ENCODE measurements at regions not wholly inside any gene's neighbourhood (a gene's known extent, or its start where the extent isn't known, plus 50 kb on each side); places are given as distances from the start of the nearest gene placed in this dataset.

DNA sequence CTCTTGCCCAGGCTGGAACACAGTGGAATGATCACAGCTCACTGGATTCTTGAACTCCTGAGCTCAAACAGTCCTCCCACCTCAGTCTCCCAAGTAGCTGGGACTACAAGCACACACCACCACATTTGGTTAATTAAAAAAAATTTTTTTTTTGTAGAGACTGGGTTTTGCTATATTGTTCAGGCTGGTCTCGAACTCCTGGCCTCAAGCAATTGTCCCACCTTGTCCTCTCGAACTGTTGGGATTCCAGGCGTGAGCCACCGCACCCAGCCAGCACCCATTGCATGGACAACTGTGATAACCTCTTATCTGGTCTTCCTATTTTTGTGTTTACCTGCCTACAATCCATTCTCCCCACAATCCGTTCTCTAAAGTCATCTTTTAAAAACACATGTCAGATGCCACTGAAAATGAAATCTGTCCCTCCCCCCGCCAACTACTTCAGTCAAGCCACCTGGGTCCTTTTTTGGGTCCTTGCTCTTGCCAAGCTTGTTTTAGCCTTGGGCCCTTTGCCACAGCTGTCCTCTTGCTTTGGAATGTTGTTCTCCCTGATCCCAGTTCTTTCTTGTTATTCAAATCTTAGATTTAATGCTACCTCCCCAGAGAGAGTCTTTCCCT, 250.5 kb downstream of the PIK3R1 start:
- no peak for TF ChIP-seq POLR2AphosphoS5 (IDR thresholded peaks at IDR 0.05)
- TF ChIP-seq EP300 (IDR thresholded peaks at IDR 0.05): no peak
- Histone ChIP-seq H3K4me1 (no peaks in the 10 kb centered on the region), H3K36me3 (no peaks in the 10 kb centered on the region), H3K27ac (replicated peaks in 1 of 4) (no peak overlapping the region), H3K4me3 (no peak overlapping the region), H3K27me3 (no peaks in the 10 kb centered on the region), H3K9me3 (no peaks in the 10 kb centered on the region)
- intact Hi-C loops (cut with DNase I): no loop called here
- 87% methylated on average over 6 of the region's 6 CpGs for WGBS
- DNase-seq (ENCODE audit: extremely low spot score): no peak

DNA sequence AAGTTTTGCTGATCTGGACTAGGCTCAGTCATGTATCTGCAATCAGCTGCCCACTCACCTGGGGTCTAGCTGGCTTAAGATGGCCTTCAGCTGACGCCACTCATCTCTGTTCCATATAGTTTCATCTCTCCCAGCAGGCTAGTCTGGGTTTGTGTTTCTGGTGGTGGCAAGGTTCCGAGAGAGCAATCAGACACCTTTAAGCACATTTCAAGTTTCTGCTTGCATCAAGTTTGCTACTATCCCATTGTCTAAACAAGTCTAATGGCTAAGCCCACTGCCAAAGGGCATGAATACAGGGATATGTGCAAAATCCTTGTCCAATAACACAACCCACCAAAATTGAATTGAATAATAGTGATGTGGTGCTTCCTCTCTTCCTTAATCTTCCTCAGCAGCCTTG, 251.7 kb downstream of the PIK3R1 start:
- TF ChIP-seq EP300 (IDR thresholded peaks at IDR 0.05) (no peak), POLR2A (IDR thresholded peaks at IDR 0.05; ENCODE audit: low read depth) (no peak), POLR2AphosphoS5 (IDR thresholded peaks at IDR 0.05) (no peak)
- TF ChIP-seq, protein P1, sequence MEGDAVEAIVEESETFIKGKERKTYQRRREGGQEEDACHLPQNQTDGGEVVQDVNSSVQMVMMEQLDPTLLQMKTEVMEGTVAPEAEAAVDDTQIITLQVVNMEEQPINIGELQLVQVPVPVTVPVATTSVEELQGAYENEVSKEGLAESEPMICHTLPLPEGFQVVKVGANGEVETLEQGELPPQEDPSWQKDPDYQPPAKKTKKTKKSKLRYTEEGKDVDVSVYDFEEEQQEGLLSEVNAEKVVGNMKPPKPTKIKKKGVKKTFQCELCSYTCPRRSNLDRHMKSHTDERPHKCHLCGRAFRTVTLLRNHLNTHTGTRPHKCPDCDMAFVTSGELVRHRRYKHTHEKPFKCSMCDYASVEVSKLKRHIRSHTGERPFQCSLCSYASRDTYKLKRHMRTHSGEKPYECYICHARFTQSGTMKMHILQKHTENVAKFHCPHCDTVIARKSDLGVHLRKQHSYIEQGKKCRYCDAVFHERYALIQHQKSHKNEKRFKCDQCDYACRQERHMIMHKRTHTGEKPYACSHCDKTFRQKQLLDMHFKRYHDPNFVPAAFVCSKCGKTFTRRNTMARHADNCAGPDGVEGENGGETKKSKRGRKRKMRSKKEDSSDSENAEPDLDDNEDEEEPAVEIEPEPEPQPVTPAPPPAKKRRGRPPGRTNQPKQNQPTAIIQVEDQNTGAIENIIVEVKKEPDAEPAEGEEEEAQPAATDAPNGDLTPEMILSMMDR (IDR thresholded peaks at IDR 0.05): no peak
- Histone ChIP-seq H3K9me3 (no peaks in the 10 kb centered on the region), H3K4me3 (no peak overlapping the region), H3K36me3 (no peaks in the 10 kb centered on the region), H3K27me3 (no peaks in the 10 kb centered on the region), H3K4me1 (no peaks in the 10 kb centered on the region), H3K27ac (replicated peaks in 1 of 4) (no peak overlapping the region)
- DNase-seq (ENCODE audit: extremely low spot score): no peak
- intact Hi-C loops (cut with DNase I): no loop called here
- WGBS: 89% methylated on average over 2 of the region's 2 CpGs

DNA sequence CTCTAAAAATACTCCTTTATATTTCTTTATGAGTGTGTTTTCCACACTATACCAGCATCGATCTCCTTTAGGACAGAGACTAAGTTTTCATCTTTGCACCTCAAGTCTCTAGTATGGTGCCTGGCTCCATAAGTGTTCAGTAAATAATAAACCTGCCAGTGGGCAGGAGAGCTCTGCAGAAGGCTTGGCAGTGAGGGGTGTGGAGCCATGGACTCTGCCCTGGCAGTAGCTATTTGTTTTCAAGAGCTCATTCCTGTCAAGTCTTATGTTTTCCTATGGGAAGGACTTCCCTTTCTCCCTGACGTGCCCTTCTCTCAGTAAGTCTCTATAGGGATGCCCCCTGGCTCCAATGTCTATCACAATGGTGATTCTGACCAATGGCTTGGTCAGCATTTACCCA, 252.2 kb downstream of the PIK3R1 start:
- H3K4me1 ChIP-seq: no peaks in the 10 kb centered on the region
- H3K9me3 ChIP-seq: no peaks in the 10 kb centered on the region
- TF ChIP-seq, protein P1 (IDR thresholded peaks at IDR 0.05): no peak
- no peak for TF ChIP-seq EP300 (IDR thresholded peaks at IDR 0.05)
- no peak for TF ChIP-seq POLR2A (IDR thresholded peaks at IDR 0.05; ENCODE audit: low read depth)
- no peak for TF ChIP-seq POLR2AphosphoS5 (IDR thresholded peaks at IDR 0.05)
- DNase-seq (ENCODE audit: extremely low spot score): no peak
- H3K36me3 ChIP-seq: no peaks in the 10 kb centered on the region
- no peak overlapping the region for H3K4me3 ChIP-seq
- no peak overlapping the region for H3K27ac ChIP-seq (replicated peaks in 1 of 4)
- intact Hi-C loops (cut with DNase I): no loop called here
- WGBS: 100% methylated on average over 2 of the region's 2 CpGs
- no peaks in the 10 kb centered on the region for H3K27me3 ChIP-seq

DNA sequence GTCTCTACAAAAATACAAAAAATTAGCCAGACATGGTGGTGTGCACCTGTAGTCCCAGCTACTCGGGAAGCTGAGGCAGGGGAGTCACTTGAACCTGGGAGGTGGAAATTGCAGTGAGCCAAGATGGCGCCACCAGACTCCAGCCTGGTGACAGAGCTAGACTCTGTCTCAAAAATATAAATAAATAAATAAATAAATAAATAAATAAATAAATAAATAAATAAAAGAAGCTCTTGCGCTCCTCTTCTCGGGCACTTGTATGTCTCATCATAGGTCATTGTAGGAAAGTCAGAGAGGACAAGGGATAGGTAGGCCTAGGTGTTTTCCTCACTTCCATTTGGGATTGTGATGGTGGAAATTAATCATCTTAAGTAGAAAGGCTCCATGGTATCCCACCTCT, 252.8 kb downstream of the PIK3R1 start:
- Histone ChIP-seq H3K27ac (replicated peaks in 1 of 4) (no peak overlapping the region), H3K9me3 (no peaks in the 10 kb centered on the region), H3K4me3 (no peak overlapping the region), H3K36me3 (no peaks in the 10 kb centered on the region), H3K27me3 (no peaks in the 10 kb centered on the region), H3K4me1 (no peaks in the 10 kb centered on the region)
- DNase-seq (ENCODE audit: extremely low spot score): no peak
- WGBS: 95% methylated on average over 4 of the region's 4 CpGs
- intact Hi-C loops (cut with DNase I): no loop called here
- TF ChIP-seq POLR2AphosphoS5 (IDR thresholded peaks at IDR 0.05): no peak
- TF ChIP-seq POLR2A (IDR thresholded peaks at IDR 0.05; ENCODE audit: low read depth): no peak
- TF ChIP-seq EP300 (IDR thresholded peaks at IDR 0.05): no peak
- TF ChIP-seq, protein P1 (IDR thresholded peaks at IDR 0.05): no peak

DNA sequence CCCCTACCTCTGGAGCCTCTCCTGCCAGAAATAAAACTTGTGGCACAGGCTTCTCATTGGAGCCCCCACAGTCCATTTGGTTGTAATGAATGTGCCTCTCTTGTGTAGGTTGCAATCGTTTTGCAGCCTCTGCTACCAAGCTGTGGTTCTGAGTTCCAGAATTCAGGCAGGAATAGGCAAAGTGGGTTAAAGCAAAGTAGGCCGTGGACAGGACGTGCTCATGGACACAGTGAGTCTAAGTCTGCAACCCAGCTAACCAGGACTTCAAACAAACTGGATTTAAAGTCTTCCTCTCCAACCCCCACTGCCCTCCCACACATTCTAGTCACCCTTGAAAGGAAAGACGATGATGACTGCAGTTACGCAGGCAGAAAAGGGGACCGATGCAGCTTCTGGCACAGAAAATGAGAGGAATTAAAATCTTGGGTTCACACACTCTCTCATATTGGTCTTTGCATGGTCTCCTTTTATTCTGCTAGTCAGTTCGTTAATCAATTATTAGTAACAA, 260.0 kb downstream of the PIK3R1 start:
- H3K9me3 ChIP-seq: no peaks in the 10 kb centered on the region
- H3K4me1 ChIP-seq: peaks cover 0 to 17% (median 10%) of the 10 kb centered on the region in 4 donors
- H3K36me3 ChIP-seq: no peaks in the 10 kb centered on the region
- intact Hi-C loops (cut with DNase I): no loop called here
- H3K4me3 ChIP-seq: no peak overlapping the region
- H3K27me3 ChIP-seq: no peaks in the 10 kb centered on the region
- TF ChIP-seq POLR2A (IDR thresholded peaks at IDR 0.05; ENCODE audit: low read depth) (no peak), EP300 (IDR thresholded peaks at IDR 0.05) (no peak), POLR2AphosphoS5 (IDR thresholded peaks at IDR 0.05) (no peak)
- TF ChIP-seq, protein P1 (IDR thresholded peaks at IDR 0.05): no peak
- no peak overlapping the region for H3K27ac ChIP-seq (replicated peaks in 1 of 4)
- WGBS: 93% methylated on average over 7 of the region's 7 CpGs
- DNase-seq (ENCODE audit: extremely low spot score): no peak
